Activated T-helper 17 cell treated with anti-CD3 and anti-CD28 coated beads, Interleukin-2, amount 50 U/mL, for 72 hours (primary cell): ENCODE measurements at regions not wholly inside any gene's neighbourhood (a gene's known extent, or its start where the extent isn't known, plus 50 kb on each side); places are given as distances from the start of the nearest gene placed in this dataset.

Source experiments
- ATAC-seq: fragments of 150-1000 bp; cut with Tn5 transposase; replicated peaks from 2 replicates; pipeline ENCODE4 v1.10.0; 2021; ENCODE audit warnings: mild to moderate bottlenecking, moderate library complexity
- H3K27ac Mint-ChIP-seq: one replicate; pipeline ENCODE4 v1.8.0; 2022; ENCODE audit warnings: mixed read lengths
- H3K27me3 Mint-ChIP-seq: one replicate; pipeline ENCODE4 v1.8.0; 2022; ENCODE audit warnings: mixed read lengths
- H3K36me3 Mint-ChIP-seq: one replicate; pipeline ENCODE4 v1.8.0; 2022; ENCODE audit warnings: low read depth, mild to moderate bottlenecking, mixed read lengths
- H3K4me1 Mint-ChIP-seq: one replicate; pipeline ENCODE4 v1.8.0; 2022; ENCODE audit warnings: mixed read lengths
- H3K4me3 Mint-ChIP-seq: one replicate; pipeline ENCODE4 v1.8.0; 2022; ENCODE audit warnings: mild to moderate bottlenecking, mixed read lengths
- H3K9me3 Mint-ChIP-seq: one replicate; pipeline ENCODE4 v1.8.0; 2022; ENCODE audit warnings: mixed read lengths

DNA sequence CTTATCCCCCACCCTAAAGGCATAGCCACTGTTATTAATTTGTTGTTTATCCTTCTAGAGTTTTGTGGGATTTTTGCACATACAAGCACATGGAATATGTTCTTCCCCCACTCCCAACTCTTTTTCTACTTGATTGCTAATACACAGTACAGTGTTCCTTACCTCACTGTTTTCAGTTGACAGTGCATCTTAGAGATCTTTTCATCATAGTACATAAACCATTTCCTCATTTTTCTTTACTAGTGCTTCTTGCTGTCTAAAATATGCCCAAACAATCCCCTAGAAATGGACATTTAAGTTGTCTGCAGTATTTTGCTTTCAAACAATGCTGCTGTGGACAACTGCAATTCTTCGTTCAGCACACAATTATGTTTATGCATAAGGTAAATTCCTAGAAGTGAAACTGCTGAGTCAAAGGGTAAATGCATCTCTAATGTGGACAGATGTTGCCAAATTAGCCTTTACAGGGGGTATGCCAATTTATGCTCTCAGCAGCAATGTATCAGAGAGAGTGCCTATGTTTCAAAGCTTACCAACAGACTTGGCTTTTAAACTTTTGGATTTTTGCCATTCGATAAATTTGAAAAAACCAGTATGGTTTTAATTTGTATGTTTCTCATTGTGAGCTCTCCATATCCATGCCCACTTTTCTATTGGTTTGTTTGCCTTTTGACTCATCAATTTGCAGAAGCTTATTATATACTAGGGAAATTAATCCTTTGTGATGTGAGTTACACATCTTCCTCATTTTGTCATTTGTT, 132.6 kb downstream of the MRPS6 start:
- peaks cover 5% of the 10 kb centered on the region for H3K4me1 Mint-ChIP-seq
- no peaks in the 10 kb centered on the region for H3K27me3 Mint-ChIP-seq
- no peaks in the 10 kb centered on the region for H3K36me3 Mint-ChIP-seq
- no peak overlapping the region for H3K27ac Mint-ChIP-seq
- ATAC-seq = no peak
- H3K9me3 Mint-ChIP-seq = peaks cover 4% of the 10 kb centered on the region
- H3K4me3 Mint-ChIP-seq = no peak overlapping the region

DNA sequence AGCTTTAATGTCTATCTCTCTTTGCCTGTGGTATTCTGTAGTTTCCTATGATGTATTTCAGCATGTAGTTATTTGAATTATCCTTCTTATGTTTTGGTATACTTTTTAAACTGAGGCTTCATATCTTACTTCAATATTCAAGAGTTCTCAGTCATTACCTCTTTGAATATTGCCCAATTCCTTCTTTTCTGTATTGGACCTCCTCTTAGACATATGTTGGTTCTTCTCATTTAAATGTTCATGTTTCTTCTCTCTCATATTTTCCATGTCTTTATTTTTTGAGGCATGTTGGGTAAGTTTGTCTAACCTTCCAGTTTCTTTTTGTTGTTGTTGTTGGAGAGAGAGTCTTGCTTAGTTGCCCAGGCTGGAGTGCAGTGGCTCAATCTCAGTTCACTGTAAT, 140.6 kb downstream of the MRPS6 start:
- Mint-ChIP-seq H3K4me1 (no peaks in the 10 kb centered on the region), H3K27me3 (peaks cover 5% of the 10 kb centered on the region), H3K36me3 (no peaks in the 10 kb centered on the region), H3K9me3 (peaks cover 7% of the 10 kb centered on the region), H3K4me3 (no peak overlapping the region), H3K27ac (no peak overlapping the region)
- no peak for ATAC-seq

DNA sequence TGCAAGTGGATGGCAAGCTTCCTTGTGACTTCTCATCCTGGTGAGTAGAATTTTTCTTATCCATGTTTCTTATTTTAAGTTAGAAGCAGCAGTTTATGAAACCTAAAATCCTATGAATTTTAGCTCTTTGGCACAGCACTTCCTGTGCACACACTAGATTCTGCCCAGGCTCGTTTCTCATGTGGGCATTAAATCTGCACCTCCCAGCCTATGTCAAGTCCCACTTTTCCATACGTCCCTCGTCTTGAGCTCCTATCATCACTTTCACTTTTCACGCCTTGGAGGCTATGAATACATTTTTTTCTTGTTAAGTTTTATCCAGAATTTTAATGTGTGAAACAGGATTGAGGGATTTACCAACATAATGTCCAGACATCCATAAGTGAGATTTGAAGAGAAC, 142.1 kb downstream of the MRPS6 start:
- ATAC-seq = no peak
- Mint-ChIP-seq H3K4me3 (no peak overlapping the region), H3K36me3 (no peaks in the 10 kb centered on the region), H3K27ac (no peak overlapping the region), H3K27me3 (peaks cover 5% of the 10 kb centered on the region), H3K4me1 (no peaks in the 10 kb centered on the region), H3K9me3 (peaks cover 5% of the 10 kb centered on the region)

DNA sequence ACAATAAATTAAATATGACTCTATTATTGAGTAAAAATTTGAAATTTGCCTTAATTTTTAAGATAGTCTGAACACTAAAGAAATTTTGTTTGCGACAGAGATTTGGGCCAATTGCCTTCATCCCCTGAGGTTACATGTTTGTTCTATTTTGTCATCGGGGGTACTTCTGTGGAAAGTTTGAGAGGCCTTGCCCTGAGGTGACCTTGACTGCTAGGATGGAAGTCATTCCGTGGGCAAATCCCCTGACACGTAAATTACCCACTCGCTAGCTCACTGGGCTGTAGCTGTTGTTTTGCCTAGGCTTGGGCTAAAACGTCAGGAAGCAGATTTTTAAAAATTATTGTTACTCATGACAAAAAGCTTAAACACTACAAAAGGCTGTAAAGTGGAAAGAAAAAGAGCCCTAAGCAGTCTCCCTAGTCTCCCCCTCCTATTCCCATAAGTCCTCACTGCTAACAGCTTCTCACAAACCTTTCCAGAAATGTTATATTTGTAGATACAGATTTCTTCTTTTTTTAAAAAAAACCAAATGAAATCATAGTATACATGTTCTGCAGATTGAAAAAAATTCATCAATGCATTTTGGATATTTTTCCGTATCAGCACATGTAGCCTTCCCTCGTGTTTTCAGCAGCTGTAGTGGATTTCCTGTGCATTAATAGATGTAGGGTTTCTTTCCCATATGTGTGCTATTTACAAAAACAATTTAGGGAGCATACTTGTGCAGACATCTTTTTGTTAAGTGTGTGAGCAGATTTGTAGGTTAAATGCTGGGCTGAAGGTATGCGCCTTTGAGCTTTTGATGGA, 142.7 kb downstream of the MRPS6 start:
- ATAC-seq = no peak
- Mint-ChIP-seq H3K9me3 (peaks cover 5% of the 10 kb centered on the region), H3K36me3 (no peaks in the 10 kb centered on the region), H3K27ac (no peak overlapping the region), H3K27me3 (peaks cover 5% of the 10 kb centered on the region), H3K4me1 (no peaks in the 10 kb centered on the region), H3K4me3 (no peak overlapping the region)

DNA sequence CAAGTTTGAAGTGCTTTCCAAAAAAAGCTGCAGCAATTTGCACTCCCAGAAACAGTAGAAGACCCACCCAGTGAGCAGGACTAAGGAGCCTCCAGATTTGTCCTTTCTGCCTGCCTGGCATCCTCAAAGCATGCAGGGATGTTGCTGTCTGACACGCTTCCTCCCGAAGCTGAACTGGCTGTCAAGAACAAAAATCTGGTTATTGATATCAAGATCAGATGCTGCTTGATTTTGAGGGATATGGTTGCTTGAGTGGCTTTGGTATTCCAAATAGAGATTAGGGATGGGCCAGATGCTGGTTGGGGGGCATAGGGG, 143.3 kb downstream of the MRPS6 start:
- Mint-ChIP-seq H3K9me3 (peaks cover 5% of the 10 kb centered on the region), H3K4me1 (no peaks in the 10 kb centered on the region), H3K4me3 (no peak overlapping the region), H3K27me3 (peaks cover 5% of the 10 kb centered on the region), H3K27ac (no peak overlapping the region), H3K36me3 (no peaks in the 10 kb centered on the region)
- ATAC-seq = no peak

DNA sequence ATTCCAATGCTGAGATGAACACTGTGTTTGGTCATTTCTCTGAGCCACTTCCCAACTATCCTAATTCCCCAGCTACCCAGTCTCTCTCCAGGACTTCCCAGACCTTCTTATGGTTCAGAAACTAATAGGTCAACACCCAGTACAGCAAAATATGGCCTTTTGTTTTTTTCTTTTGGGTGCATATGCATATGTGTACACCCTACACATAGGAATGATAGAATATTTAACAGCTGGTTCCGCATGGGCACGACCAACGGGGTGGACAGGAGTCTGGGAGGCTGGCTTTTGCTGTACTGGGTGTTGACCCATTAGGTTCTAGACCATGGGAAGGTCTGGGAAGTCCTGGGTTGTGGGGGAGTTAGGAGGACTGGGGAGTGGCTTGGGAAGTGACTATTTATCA, 143.9 kb downstream of the MRPS6 start:
- H3K9me3 Mint-ChIP-seq = peaks cover 5% of the 10 kb centered on the region
- H3K4me3 Mint-ChIP-seq = no peak overlapping the region
- H3K36me3 Mint-ChIP-seq = no peaks in the 10 kb centered on the region
- no peak overlapping the region for H3K27ac Mint-ChIP-seq
- H3K4me1 Mint-ChIP-seq = no peaks in the 10 kb centered on the region
- ATAC-seq = no peak
- H3K27me3 Mint-ChIP-seq = peaks cover 5% of the 10 kb centered on the region

DNA sequence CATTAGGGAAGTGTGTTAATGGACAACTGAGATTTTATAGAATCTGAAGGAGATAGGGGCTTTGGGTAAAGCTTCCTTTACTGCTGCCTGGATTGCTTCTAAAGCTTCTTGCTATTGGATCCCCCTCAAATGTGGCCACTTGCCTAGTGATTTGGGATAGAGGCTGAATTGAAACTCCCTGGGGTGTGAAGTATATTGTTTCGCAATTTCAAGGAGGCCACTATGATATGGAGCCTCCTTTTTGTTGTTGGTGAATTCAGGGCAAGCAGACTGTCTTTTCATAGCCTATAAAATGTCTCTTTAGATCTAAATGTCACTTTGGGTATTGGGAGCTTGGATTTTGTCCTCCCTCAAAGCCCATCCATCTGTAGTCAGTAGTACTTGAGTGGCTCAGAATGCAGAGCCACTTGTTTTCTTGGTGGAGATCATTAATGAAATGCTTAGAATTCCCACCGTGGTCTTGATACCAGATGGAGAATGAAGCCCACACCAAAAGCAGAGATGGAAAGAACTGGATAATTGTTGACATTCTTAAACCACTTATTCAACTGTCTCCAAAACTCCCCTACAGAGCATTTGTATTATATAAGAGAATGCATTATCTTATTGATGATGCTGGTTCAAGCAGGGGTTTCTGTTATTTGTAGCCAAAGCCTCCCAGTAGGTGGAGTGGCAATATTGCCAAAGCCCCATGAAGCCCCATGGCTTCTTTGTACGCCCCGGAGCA, 144.3 kb upstream of the KCNE2 start:
- H3K27ac Mint-ChIP-seq = no peak overlapping the region
- no peak for ATAC-seq

DNA sequence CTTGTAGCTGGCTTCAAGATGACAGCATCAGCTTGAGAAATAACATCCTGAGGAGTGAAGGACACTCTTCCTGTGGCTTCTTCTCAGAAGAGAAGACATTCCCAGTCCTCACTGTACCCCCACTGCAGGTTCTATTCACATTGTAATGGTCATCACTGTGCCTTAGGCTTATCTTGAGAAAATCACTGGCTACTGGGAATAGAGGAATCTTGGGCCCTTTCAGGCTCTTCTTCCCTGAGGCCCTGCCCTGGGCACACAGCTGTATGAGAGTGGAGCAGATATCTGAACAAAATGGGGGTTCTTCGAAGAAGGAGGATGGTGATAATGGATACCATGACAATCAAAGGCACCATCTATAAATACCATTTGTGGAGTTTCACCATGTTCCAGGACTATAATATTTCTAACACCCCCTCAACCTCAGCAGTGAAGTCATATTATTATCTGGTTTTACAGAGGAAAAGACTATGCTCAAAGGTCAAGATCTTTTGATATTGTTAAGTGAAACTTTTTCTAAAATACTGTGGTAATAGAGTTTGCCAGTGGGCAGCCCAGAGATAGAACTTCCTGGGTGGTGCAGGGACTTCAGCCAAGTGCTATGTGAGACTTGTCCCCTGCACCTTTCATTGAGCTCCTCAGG, 143.1 kb upstream of the KCNE2 start:
- ATAC-seq = no peak
- H3K27me3 Mint-ChIP-seq = peaks cover 4% of the 10 kb centered on the region
- H3K9me3 Mint-ChIP-seq = no peaks in the 10 kb centered on the region
- H3K27ac Mint-ChIP-seq = no peak overlapping the region
- H3K4me1 Mint-ChIP-seq = no peaks in the 10 kb centered on the region
- H3K36me3 Mint-ChIP-seq = no peaks in the 10 kb centered on the region
- no peak overlapping the region for H3K4me3 Mint-ChIP-seq

More for the DNA sequence above, 144.3 kb upstream of the KCNE2 start:
- Mint-ChIP-seq H3K4me3 (no peak overlapping the region), H3K36me3 (no peaks in the 10 kb centered on the region), H3K9me3 (no peaks in the 10 kb centered on the region), H3K4me1 (no peaks in the 10 kb centered on the region), H3K27me3 (peaks cover 4% of the 10 kb centered on the region)

DNA sequence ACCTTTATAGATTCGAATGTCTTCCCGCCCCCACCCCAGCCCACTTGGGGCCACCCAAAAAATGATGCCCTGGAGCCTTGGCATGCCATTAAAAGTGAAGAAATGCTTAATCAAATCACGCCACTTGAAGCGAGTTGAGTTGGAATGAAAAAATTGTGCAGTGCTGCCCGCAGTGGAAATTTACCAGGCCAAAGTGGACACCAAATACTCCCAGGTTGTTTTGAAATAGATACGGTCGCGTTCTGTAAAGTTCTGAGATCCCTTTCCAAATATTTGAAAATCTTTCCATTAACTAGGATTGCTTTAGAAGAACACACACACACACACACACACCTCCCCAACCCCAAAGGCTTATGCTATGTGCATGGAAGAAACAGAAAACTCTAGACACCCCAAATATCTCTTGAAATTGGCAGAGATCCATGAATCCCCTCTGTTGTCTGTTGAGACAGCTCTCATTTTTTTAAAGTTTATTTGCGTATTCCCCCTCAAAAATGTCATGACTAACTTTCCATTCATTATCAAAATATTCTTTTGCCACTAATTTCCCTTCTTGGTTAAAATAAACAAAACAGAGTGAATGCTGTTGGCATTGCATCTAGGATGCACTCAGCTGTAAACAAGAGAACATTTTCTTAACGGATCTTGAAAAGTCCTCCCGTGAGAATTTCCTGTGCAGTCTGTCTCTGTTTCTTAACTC, 142.3 kb upstream of the KCNE2 start:
- ATAC-seq = no peak
- H3K27me3 Mint-ChIP-seq = peaks cover 4% of the 10 kb centered on the region
- no peaks in the 10 kb centered on the region for H3K4me1 Mint-ChIP-seq
- no peaks in the 10 kb centered on the region for H3K36me3 Mint-ChIP-seq
- no peak overlapping the region for H3K4me3 Mint-ChIP-seq
- no peak overlapping the region for H3K27ac Mint-ChIP-seq
- H3K9me3 Mint-ChIP-seq = no peaks in the 10 kb centered on the region

DNA sequence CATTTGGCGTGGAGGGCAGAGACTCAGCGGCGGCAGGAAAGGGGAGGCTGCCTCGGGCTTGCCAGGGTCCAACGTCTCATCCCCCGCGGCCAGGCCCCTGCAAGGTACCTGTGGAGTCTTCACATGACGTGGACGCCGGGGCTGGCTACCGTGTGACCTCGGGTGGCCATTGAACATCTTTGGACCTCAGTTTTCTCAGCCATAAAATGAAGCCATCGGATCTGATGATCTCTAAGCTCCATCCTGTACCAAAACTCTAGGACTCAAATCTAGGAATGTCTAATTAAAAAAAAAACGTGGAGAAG, 141.8 kb upstream of the KCNE2 start:
- H3K27me3 Mint-ChIP-seq = peaks cover 4% of the 10 kb centered on the region
- no peak overlapping the region for H3K4me3 Mint-ChIP-seq
- no peaks in the 10 kb centered on the region for H3K9me3 Mint-ChIP-seq
- no peaks in the 10 kb centered on the region for H3K4me1 Mint-ChIP-seq
- no peak overlapping the region for H3K27ac Mint-ChIP-seq
- H3K36me3 Mint-ChIP-seq = no peaks in the 10 kb centered on the region
- no peak for ATAC-seq

DNA sequence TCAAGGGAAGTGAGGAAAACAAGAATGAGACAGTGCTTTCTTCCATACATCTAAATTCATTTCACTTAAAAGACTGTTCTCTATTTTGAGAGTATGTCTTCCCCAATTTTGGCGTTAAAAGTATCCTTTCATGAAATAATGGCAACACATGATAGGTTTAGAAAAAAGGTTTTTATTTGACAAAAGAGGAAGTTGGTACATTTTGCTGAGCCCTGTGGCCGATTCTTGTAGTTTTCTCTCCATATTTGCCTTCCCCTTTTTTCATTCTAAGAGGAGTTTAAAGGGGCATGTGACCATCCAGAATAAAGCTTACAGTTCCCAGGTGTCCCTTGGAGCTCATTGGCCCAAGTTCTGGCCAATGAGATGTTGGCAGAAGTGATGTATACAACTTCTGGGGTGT, 140.4 kb upstream of the KCNE2 start:
- H3K9me3 Mint-ChIP-seq = no peaks in the 10 kb centered on the region
- no peak for ATAC-seq
- peaks cover 4% of the 10 kb centered on the region for H3K27me3 Mint-ChIP-seq
- H3K36me3 Mint-ChIP-seq = no peaks in the 10 kb centered on the region
- no peak overlapping the region for H3K27ac Mint-ChIP-seq
- H3K4me1 Mint-ChIP-seq = no peaks in the 10 kb centered on the region
- no peak overlapping the region for H3K4me3 Mint-ChIP-seq

DNA sequence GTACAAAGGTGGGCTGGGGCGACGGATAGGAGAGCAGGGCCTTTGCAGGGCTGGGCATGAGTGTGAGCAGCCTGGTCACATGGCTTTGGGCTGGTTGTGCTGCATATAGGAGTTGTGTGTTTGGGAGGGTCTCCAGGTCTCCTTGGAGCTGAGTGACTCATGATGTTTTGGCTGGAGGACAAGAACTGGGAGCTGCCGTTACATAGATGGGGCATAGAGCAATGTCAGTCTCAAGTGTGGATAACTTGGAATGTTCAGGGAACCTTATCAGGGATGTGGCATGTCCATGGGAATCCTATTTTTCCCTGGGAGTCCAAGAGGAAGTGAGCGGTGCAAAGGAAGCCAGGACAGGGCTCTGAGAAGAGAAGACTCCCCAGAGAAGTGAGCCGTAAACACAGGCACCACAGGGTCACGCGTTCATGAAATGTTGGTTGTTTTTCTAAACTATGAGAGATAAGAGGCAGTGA, 136.4 kb upstream of the KCNE2 start:
- Mint-ChIP-seq H3K27ac (no peak overlapping the region), H3K4me3 (no peak overlapping the region), H3K36me3 (no peaks in the 10 kb centered on the region), H3K27me3 (peaks cover 7% of the 10 kb centered on the region), H3K9me3 (no peaks in the 10 kb centered on the region), H3K4me1 (no peaks in the 10 kb centered on the region)
- ATAC-seq = no peak

DNA sequence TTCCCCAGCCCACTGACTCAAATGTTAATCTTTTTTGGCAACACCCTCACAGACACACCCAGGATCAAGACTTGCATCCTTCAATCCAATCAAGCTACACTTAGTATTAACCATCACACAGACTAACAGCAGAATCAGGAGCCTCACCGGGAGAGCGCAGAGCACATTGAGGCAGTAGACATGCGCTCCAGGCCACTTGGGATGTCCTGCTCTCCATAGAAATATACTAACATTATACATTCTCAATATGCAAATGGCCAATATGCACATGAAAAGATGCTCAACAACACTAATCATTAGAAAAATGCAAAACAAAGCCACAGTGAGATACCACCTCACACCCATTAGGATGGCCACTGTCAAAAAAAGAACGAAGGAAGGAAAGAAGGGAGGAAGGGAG, 135.0 kb upstream of the KCNE2 start:
- Mint-ChIP-seq H3K36me3 (no peaks in the 10 kb centered on the region), H3K4me3 (no peak overlapping the region), H3K9me3 (no peaks in the 10 kb centered on the region), H3K4me1 (no peaks in the 10 kb centered on the region), H3K27me3 (peaks cover 6% of the 10 kb centered on the region), H3K27ac (peak overlapping the region; percentile 14)
- ATAC-seq = no peak

DNA sequence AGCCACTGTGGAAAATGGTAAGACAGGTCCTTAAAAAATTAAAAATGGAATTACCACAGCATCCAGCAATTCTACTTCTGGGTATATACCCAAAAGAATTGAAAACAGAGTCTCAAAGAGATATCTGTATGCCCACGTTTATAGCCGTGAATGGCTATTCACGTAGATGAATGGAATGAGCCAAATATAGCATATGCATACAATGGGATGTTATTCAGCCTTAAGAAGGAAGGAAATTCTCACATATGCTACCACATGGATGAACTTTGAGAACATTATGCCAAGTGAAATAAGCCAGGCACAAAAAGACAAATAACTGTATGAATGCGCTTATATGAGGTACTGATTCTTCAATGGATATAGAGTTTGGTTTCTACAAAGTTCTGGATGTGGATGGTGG, 134.5 kb upstream of the KCNE2 start:
- Mint-ChIP-seq H3K4me3 (no peak overlapping the region), H3K4me1 (no peaks in the 10 kb centered on the region), H3K27me3 (peaks cover 3% of the 10 kb centered on the region), H3K36me3 (no peaks in the 10 kb centered on the region), H3K27ac (no peak overlapping the region), H3K9me3 (no peaks in the 10 kb centered on the region)
- no peak for ATAC-seq
